Upper lobe of left lung (tissue), 4 donors: ENCODE measurements at regions not wholly inside any gene's neighbourhood (a gene's known extent, or its start where the extent isn't known, plus 50 kb on each side); places are given as distances from the start of the nearest gene placed in this dataset.

Experiments
- CTCF ChIP-seq, 6 experiments: fragments of 450-650 bp in 4 of 6; fragments of 200-600 bp in 2 of 6; sonication (generic) in 2 of 6; IDR thresholded peaks; one replicate each; pipeline ENCODE4 v1.5.1; 2016 to 2019; ENCODE audit warnings: antibody characterized with exemption in 6 of 6
- EP300 ChIP-seq, 4 donors: sonication (generic); formaldehyde crosslinking; IDR thresholded peaks; one replicate each; pipeline ENCODE4 v1.5.1; 2017; ENCODE audit warnings: antibody characterized with exemption in 4 of 4, control low read depth in 2 of 4
- POLR2A ChIP-seq, 4 donors: fragments of 450-650 bp; IDR thresholded peaks; one replicate each; pipeline ENCODE4 v1.5.1; 2016 to 2017; ENCODE audit warnings: antibody characterized with exemption in 4 of 4, mild to moderate bottlenecking in 2 of 4
- POLR2AphosphoS5 ChIP-seq, 2 donors: sonication (generic); formaldehyde crosslinking; IDR thresholded peaks; one replicate each; pipeline ENCODE4 v1.5.1; 2017; ENCODE audit warnings: antibody characterized with exemption in 2 of 2

GRCh38 chr22:49473286-49473685 is 354.4 kb downstream of the BRD1 start:
- TF ChIP-seq POLR2A (IDR thresholded peaks at IDR 0.05) (no peak), CTCF (IDR thresholded peaks at IDR 0.05) (no peak), EP300 (IDR thresholded peaks at IDR 0.05) (no peak), POLR2AphosphoS5 (IDR thresholded peaks at IDR 0.05) (no peak)
